Ammon's horn (tissue), 1 donor: ENCODE measurements at regions not wholly inside any gene's neighbourhood (a gene's known extent, or its start where the extent isn't known, plus 50 kb on each side); places are given as distances from the start of the nearest gene placed in this dataset.
A peak's percentile ranks its signal among the peaks of the same experiment; 100 is the strongest.

Experiments
- DNase-seq: peaks from one replicate; pipeline ENCODE4 v3.0.0-alpha.2; 2016; ENCODE audit warnings: low spot score

- DNase-seq = no peak
Observed at GRCh38 chr7:35450456-35451214, 196.7 kb upstream of the TBX20 start.

GRCh38 chr7:35448486-35448885, 194.6 kb upstream of the TBX20 start:
- no peak for DNase-seq

GRCh38 chr7:35446091-35446490, 192.2 kb upstream of the TBX20 start:
- DNase-seq = no peak

GRCh38 chr7:35437619-35438275, 183.8 kb upstream of the TBX20 start:
- DNase-seq = no peak

- no peak for DNase-seq
Observed at GRCh38 chr7:35436452-35436851, 182.6 kb upstream of the TBX20 start.

- no peak for DNase-seq
Observed at GRCh38 chr7:35430547-35431153, 176.8 kb upstream of the TBX20 start.

GRCh38 chr7:35424869-35425495, 171.1 kb upstream of the TBX20 start:
- DNase-seq = peak; percentile 40

- DNase-seq = no peak
Observed at GRCh38 chr7:35424440-35424839, 170.5 kb upstream of the TBX20 start.

- DNase-seq = no peak
Observed at GRCh38 chr7:35422715-35423114, 168.8 kb upstream of the TBX20 start.

- no peak for DNase-seq
Observed at GRCh38 chr7:35420656-35421055, 166.8 kb upstream of the TBX20 start.

- DNase-seq = no peak
Observed at GRCh38 chr7:35419391-35419755, 165.5 kb upstream of the TBX20 start.

- no peak for DNase-seq
Observed at GRCh38 chr7:35418716-35419390, 165.0 kb upstream of the TBX20 start.

GRCh38 chr7:35416568-35416967, 162.7 kb upstream of the TBX20 start:
- no peak for DNase-seq

- no peak for DNase-seq
Observed at GRCh38 chr7:35415411-35415822, 161.5 kb upstream of the TBX20 start.

- DNase-seq = no peak
Observed at GRCh38 chr7:35411331-35411730, 157.4 kb upstream of the TBX20 start.

- no peak for DNase-seq
Observed at GRCh38 chr7:35405461-35405860, 151.6 kb upstream of the TBX20 start.

- no peak for DNase-seq
Observed at GRCh38 chr7:35401217-35401879, 147.4 kb upstream of the TBX20 start.

GRCh38 chr7:35399840-35400239, 145.9 kb upstream of the TBX20 start:
- DNase-seq = no peak

GRCh38 chr7:35399216-35399615, 145.3 kb upstream of the TBX20 start:
- DNase-seq = no peak

- DNase-seq = no peak
Observed at GRCh38 chr7:35398518-35398917, 144.6 kb upstream of the TBX20 start.

- DNase-seq = no peak
Observed at GRCh38 chr7:35390146-35390545, 136.2 kb upstream of the TBX20 start.

GRCh38 chr7:35389636-35390035, 135.7 kb upstream of the TBX20 start:
- DNase-seq = no peak
